GM06990 (cell line): ENCODE measurements at regions not wholly inside any gene's neighbourhood (a gene's known extent, or its start where the extent isn't known, plus 50 kb on each side); places are given as distances from the start of the nearest gene placed in this dataset.

Experiments used
- DNase-seq: peaks from one replicate; pipeline ENCODE4 v3.0.0-alpha.2; 2011; ENCODE audit not compliant: insufficient read length; ENCODE audit errors: extremely low read depth
- H3K27me3 ChIP-seq: replicated peaks from 2 replicates; pipeline ENCODE4 v1.6.0; 2011; ENCODE audit warnings: low read length; ENCODE audit not compliant: control insufficient read depth, insufficient read depth
- H3K36me3 ChIP-seq: 2 replicates; pipeline ENCODE4 v1.5.1; 2011; ENCODE audit warnings: low read length; ENCODE audit not compliant: control insufficient read depth, insufficient read depth
- H3K4me3 ChIP-seq: replicated peaks from 2 replicates; pipeline ENCODE4 v1.5.1; 2011; ENCODE audit warnings: low read depth, mild to moderate bottlenecking, control low read depth, low read length
- TF ChIP-seq, protein P1 (sequence below): IDR thresholded peaks from 2 replicates; pipeline ENCODE4 v1.5.1; 2011; ENCODE audit warnings: low read length, control low read depth, mild to moderate bottlenecking, inconsistent platforms; ENCODE audit not compliant: insufficient read depth, poor library complexity, severe bottlenecking

DNA sequence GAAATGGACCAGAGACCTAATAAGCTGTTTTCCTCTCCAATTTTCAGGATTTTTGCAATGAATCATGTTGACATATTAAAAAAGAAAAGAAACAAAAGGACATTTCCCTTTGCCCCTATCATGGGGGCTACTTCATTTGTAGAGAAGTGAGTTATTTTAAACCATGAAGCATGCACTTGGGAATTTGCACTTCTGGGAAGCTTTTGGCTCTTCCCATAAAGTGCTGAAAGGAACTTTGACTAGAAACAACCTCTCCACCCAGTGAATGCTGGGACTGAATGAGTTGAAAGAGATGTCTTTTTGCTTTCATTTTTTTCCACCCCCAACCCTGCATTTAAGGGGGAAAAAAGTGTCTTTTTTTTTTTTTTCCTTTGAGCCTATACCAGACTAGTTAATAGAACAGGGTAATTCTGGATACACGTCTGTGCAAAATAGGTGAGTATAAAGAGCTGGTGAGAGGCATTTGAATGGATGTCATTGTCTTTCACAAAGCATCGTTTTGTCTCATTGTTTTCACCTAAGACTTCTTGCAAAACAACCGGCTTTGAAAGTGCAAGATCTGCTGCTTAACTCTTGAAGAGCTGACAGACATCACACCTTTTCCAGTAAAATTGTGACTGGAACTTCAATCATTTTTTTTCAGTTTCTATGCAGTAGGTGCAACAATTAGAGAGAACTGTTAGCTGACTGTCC, 138.7 kb upstream of the BACH2 start:
- TF ChIP-seq, protein P1, sequence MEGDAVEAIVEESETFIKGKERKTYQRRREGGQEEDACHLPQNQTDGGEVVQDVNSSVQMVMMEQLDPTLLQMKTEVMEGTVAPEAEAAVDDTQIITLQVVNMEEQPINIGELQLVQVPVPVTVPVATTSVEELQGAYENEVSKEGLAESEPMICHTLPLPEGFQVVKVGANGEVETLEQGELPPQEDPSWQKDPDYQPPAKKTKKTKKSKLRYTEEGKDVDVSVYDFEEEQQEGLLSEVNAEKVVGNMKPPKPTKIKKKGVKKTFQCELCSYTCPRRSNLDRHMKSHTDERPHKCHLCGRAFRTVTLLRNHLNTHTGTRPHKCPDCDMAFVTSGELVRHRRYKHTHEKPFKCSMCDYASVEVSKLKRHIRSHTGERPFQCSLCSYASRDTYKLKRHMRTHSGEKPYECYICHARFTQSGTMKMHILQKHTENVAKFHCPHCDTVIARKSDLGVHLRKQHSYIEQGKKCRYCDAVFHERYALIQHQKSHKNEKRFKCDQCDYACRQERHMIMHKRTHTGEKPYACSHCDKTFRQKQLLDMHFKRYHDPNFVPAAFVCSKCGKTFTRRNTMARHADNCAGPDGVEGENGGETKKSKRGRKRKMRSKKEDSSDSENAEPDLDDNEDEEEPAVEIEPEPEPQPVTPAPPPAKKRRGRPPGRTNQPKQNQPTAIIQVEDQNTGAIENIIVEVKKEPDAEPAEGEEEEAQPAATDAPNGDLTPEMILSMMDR: no peak
- Histone ChIP-seq H3K36me3 (no peaks in the 10 kb centered on the region), H3K4me3 (no peak overlapping the region), H3K27me3 (peaks cover 2% of the 10 kb centered on the region; the same call in 1 of the 2 replicates)
- DNase-seq: no peak

- Histone ChIP-seq H3K27me3 (no peaks in the 10 kb centered on the region), H3K36me3 (no peaks in the 10 kb centered on the region), H3K4me3 (no peak overlapping the region)
- DNase-seq: no peak
- TF ChIP-seq, protein P1: no peak
Measured at GRCh38 chr6:90434094-90434493, 137.5 kb upstream of the BACH2 start.

DNA sequence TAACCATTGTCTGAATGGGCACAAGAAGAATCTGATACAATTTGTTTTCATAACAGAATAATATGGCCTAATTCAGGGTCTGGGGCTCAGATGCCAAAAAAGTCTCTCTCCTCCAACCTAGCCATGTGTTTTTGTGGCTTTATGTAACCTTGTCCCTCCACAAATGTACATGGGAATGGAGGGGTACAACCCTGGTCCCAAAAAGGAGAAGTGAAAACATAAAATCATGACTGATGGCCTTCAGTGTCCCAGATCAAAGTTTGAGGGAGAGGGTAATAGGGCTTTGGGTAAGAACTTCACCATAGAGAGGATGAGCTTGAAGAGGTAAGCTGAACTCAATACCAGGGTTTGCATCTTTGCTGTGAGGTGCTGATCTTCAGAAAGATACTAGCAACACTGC, 136.3 kb upstream of the BACH2 start:
- TF ChIP-seq, protein P1: no peak

DNA sequence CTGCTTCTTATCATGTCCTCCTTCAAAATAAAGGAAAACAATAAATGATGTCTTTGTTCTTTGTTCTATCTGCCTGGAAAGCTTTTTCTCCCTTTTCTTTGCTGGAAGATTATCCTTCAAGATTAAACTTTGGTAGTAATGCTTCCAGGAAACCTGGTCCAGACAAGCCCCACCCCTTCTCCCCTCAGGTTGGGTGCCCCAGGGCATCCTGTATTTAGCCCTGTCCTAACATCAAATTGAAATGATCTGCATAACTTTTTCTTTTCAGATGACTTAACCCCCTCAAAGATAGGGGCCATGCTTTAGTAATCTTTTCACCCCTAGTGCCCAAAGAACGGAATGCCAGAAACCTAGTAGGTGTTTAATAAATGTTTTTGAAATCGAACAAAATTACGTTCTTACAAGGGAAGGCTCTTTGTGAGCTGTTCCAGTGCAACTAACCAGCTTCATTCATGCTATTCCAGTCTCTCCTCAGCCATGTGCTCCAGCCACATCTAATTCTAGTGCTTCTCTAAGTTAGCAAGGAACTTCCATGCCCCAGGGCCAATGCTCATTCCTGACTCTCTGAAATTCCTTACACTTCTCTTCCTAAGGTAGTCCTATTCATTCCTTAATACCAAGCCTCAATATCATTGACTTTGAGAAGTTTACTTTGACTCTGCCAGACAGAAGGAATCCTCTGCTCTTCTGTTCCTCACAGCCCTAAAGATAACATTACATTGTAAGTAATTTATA, 135.6 kb upstream of the BACH2 start:
- no peak for DNase-seq
- Histone ChIP-seq H3K27me3 (no peaks in the 10 kb centered on the region), H3K36me3 (no peaks in the 10 kb centered on the region), H3K4me3 (no peak overlapping the region)
- TF ChIP-seq, protein P1: no peak

More for the DNA sequence above, 136.3 kb upstream of the BACH2 start:
- no peaks in the 10 kb centered on the region for H3K27me3 ChIP-seq
- no peak for DNase-seq
- H3K36me3 ChIP-seq: no peaks in the 10 kb centered on the region
- H3K4me3 ChIP-seq: no peak overlapping the region

GRCh38 chr6:90431576-90431975, 134.9 kb upstream of the BACH2 start:
- no peaks in the 10 kb centered on the region for H3K27me3 ChIP-seq
- DNase-seq: no peak
- no peaks in the 10 kb centered on the region for H3K36me3 ChIP-seq
- no peak overlapping the region for H3K4me3 ChIP-seq
- TF ChIP-seq, protein P1: no peak
